IMR-90 (cell line): ENCODE measurements at regions not wholly inside any gene's neighbourhood (a gene's known extent, or its start where the extent isn't known, plus 50 kb on each side); places are given as distances from the start of the nearest gene placed in this dataset.

Source experiments
- ATAC-seq: fragments of 200-7000 bp; cut with Tn5 transposase; 2 replicates; pipeline ENCODE4 v1.9.1; 2020; ENCODE audit warnings: low read depth, mild to moderate bottlenecking, moderate library complexity
- BruUV-seq: library from RNA; stranded (reverse); fragments of 400-500 nt; replicated peaks from 2 replicates; lab custom pipeline; 2021; lab: Mats Ljungman, UMichigan
- CTCF ChIA-PET: fragments of 300-600 bp; formaldehyde crosslinking; extraction: SDS; loops from one replicate; lab custom pipeline; 2021; ENCODE audit warnings: antibody characterized with exemption; lab: Yijun Ruan, JAX
- POLR2A ChIA-PET: fragments of 300-600 bp; sonication (Branson Sonifier 250); formaldehyde crosslinking; loops from one replicate; lab custom pipeline; 2022; ENCODE audit warnings: antibody characterized with exemption; ENCODE audit not compliant: unreplicated experiment; lab: Charles Lee
- DNase-seq: peaks from one replicate; pipeline ENCODE4 v3.0.0; 2013
- H2AFZ ChIP-seq: replicated peaks from 2 replicates; pipeline ENCODE3; 2013; ENCODE audit warnings: low read length, mild to moderate bottlenecking; ENCODE audit not compliant: poor library complexity
- H2AK5ac ChIP-seq: 2 replicates; pipeline ENCODE4 v1.6.1; 2013; ENCODE audit warnings: low read depth, low read length, inconsistent platforms
- H2AK9ac ChIP-seq: replicated peaks from 2 replicates; pipeline ENCODE3; 2013; ENCODE audit warnings: mild to moderate bottlenecking, low read depth, low read length, moderate library complexity; ENCODE audit not compliant: poor library complexity
- H2BK120ac ChIP-seq: 2 replicates; pipeline ENCODE4 v1.6.1; 2013; ENCODE audit warnings: low read depth, low read length, inconsistent platforms
- H2BK15ac ChIP-seq: 3 replicates; pipeline ENCODE4 v1.6.1; 2013; ENCODE audit warnings: low read depth, low read length, inconsistent platforms
- H2BK20ac ChIP-seq: 2 replicates; pipeline ENCODE4 v1.6.1; 2013; ENCODE audit warnings: low read depth, mild to moderate bottlenecking, inconsistent platforms, low read length, moderate library complexity
- H2BK5ac ChIP-seq: 2 replicates; pipeline ENCODE4 v1.6.1; 2013; ENCODE audit warnings: mild to moderate bottlenecking, low read depth, low read length, inconsistent platforms; ENCODE audit not compliant: poor library complexity, severe bottlenecking
- H3K14ac ChIP-seq: replicated peaks from 2 replicates; pipeline ENCODE4 v1.6.1; 2013; ENCODE audit warnings: low read depth, low read length, inconsistent platforms
- H3K18ac ChIP-seq: 2 replicates; pipeline ENCODE4 v1.6.1; 2013; ENCODE audit warnings: low read depth, low read length, control low read depth
- H3K23ac ChIP-seq: 2 replicates; pipeline ENCODE4 v1.6.1; 2013; ENCODE audit warnings: low read depth, low read length, inconsistent platforms
- H3K27ac ChIP-seq: 2 replicates; pipeline ENCODE4 v1.5.1; 2013; ENCODE audit warnings: mild to moderate bottlenecking, control low read depth, low read length; ENCODE audit not compliant: insufficient read depth
- H3K27me3 ChIP-seq: 2 replicates; pipeline ENCODE4 v1.6.1; 2013; ENCODE audit warnings: low read length; ENCODE audit not compliant: control insufficient read depth, insufficient read depth
- H3K36me3 ChIP-seq: 2 replicates; pipeline ENCODE4 v1.6.1; 2013; ENCODE audit warnings: low read length, mixed read lengths; ENCODE audit not compliant: control insufficient read depth, insufficient read depth
- H3K4ac ChIP-seq: 2 replicates; pipeline ENCODE4 v1.6.1; 2013; ENCODE audit warnings: low read depth, low read length, inconsistent platforms
- H3K4me1 ChIP-seq: 2 replicates; pipeline ENCODE4 v1.6.1; 2013; ENCODE audit warnings: low read length, mixed read lengths; ENCODE audit not compliant: control insufficient read depth, insufficient read depth
- H3K4me2 ChIP-seq: 2 replicates; pipeline ENCODE4 v1.6.1; 2013; ENCODE audit warnings: low read depth, mild to moderate bottlenecking, control low read depth, low read length, moderate library complexity
- H3K4me3 ChIP-seq: 2 replicates; pipeline ENCODE4 v1.5.1; 2013; ENCODE audit warnings: low read depth, mild to moderate bottlenecking, control low read depth, low read length, moderate library complexity; ENCODE audit not compliant: insufficient read depth
- H3K56ac ChIP-seq: 2 replicates; pipeline ENCODE4 v1.6.1; 2013; ENCODE audit warnings: low read length, inconsistent platforms; ENCODE audit not compliant: insufficient read depth; ENCODE audit errors: extremely low read depth
- H3K79me1 ChIP-seq, 2 experiments: 2 replicates each; pipeline ENCODE4 v1.6.1; 2013; ENCODE audit warnings: low read length in 2 of 2, inconsistent platforms in 1 of 2, low read depth in 1 of 2
- H3K9ac ChIP-seq: 2 replicates; pipeline ENCODE4 v1.6.1; 2013; ENCODE audit warnings: low read depth, low read length, control low read depth
- H3K9me1 ChIP-seq: 2 replicates; pipeline ENCODE4 v1.6.1; 2013; ENCODE audit warnings: low read length, inconsistent platforms; ENCODE audit not compliant: insufficient read depth
- H3K9me3 ChIP-seq: 2 replicates; pipeline ENCODE4 v1.6.1; 2013; ENCODE audit warnings: low read length; ENCODE audit not compliant: control insufficient read depth, insufficient read depth
- H4K20me1 ChIP-seq: 2 replicates; pipeline ENCODE4 v1.6.1; 2013; ENCODE audit warnings: low read length, inconsistent platforms; ENCODE audit not compliant: insufficient read depth
- H4K5ac ChIP-seq: 2 replicates; pipeline ENCODE4 v1.6.1; 2013; ENCODE audit warnings: mild to moderate bottlenecking, low read depth, low read length, control low read depth
- H4K8ac ChIP-seq, 2 experiments: 2 replicates each; pipeline ENCODE4 v1.6.1; 2013; ENCODE audit warnings: low read depth in 2 of 2, low read length in 2 of 2, control low read depth in 1 of 2, inconsistent platforms in 1 of 2
- H4K91ac ChIP-seq: 2 replicates; pipeline ENCODE4 v1.6.1; 2013; ENCODE audit warnings: low read depth, low read length, inconsistent platforms; ENCODE audit not compliant: insufficient read depth
- BHLHE40 ChIP-seq: fragments of 150-350 bp; IDR thresholded peaks from 2 replicates; pipeline ENCODE4 v1.6.1; 2016; ENCODE audit warnings: mild to moderate bottlenecking, low read depth, low read length
- CEBPB ChIP-seq: IDR thresholded peaks from 2 replicates; pipeline ENCODE4 v1.6.1; 2012; ENCODE audit warnings: low read depth, low read length, improper control_type of control experiment
- FOS ChIP-seq: fragments of 150-350 bp; IDR thresholded peaks from 2 replicates; pipeline ENCODE4 v1.6.1; 2016; ENCODE audit warnings: low read depth, low read length
- MAFK ChIP-seq: IDR thresholded peaks from 2 replicates; pipeline ENCODE4 v1.6.1; 2012; ENCODE audit warnings: low read depth, low read length, improper control_type of control experiment
- NFE2L2 ChIP-seq: fragments of 150-350 bp; IDR thresholded peaks from 2 replicates; pipeline ENCODE4 v1.6.1; 2016; ENCODE audit warnings: low read depth, mild to moderate bottlenecking, low read length
- RCOR1 ChIP-seq: IDR thresholded peaks from 2 replicates; pipeline ENCODE4 v1.6.1; 2012; ENCODE audit warnings: mild to moderate bottlenecking, low read length, improper control_type of control experiment; ENCODE audit not compliant: insufficient replicate concordance
- RFX5 ChIP-seq: IDR thresholded peaks from 2 replicates; pipeline ENCODE4 v1.8.0; 2012; ENCODE audit warnings: low read depth, mild to moderate bottlenecking, low read length, moderate library complexity
- WGBS, 2 experiments: methylation state at CpG; one replicate each; pipeline versions ENCODE4 v1.1.5 to v1.1.7; 2013; ENCODE audit warnings: missing lambda C conversion rate in 2 of 2; ENCODE audit not compliant: insufficient read length in 1 of 2; ENCODE audit errors: extremely low coverage in 2 of 2; 5-methylcytosine and 5-hydroxymethylcytosine counted together
- dilution Hi-C: fragments of 300-500 bp; cut with HindIII; formaldehyde crosslinking; loops from one replicate; pipeline ENCODE4 v1.14.3; 2018; ENCODE audit warnings: low sequenced_read_pairs; ENCODE audit not compliant: unreplicated experiment
- in situ Hi-C: fragments of 300-500 bp; cut with MboI; formaldehyde crosslinking; loops from 3 replicates; pipeline ENCODE4 v1.14.3; 2019; ENCODE audit warnings: low sequenced_read_pairs, inconsistent platforms, mixed read lengths
- intact Hi-C: fragments of 100-400 bp; cut with micrococcal nuclease; formaldehyde crosslinking; loops from 2 replicates; pipeline ENCODE4 v1.10.0; 2022
- TF ChIP-seq, protein P1 (sequence below): fragments of 150-350 bp; IDR thresholded peaks from 2 replicates; pipeline ENCODE4 v1.6.1; 2016; ENCODE audit warnings: low read depth, mild to moderate bottlenecking, low read length, moderate library complexity, borderline replicate concordance

DNA sequence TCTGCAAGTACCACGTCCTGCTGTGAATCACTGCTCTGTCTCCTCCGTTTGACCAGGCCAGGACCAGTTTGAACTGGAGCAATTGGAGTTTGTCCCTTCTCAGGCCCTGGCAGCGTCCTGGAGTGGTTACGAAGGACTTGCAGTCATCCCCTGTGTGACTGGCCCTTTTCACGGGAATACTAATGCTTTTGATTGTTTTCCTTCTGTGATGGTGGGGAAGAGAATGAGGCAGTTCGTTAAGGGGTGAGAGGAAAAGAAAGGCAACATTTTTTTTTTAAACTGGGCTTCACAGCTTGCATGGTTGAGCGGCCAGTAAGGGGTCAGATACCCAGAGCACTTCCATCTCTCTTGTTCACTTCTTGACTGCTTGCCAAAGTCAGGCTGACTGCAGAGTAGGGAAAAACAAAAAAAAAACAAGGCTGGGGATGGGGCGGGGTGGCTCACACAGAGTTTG, 153.5 kb upstream of the STK32A start:
- Histone ChIP-seq H4K20me1 (no peaks in the 10 kb centered on the region), H3K18ac (no peak overlapping the region), H2AK9ac (no peak overlapping the region), H3K4me3 (no peak overlapping the region), H3K36me3 (no peaks in the 10 kb centered on the region), H3K9me1 (no peaks in the 10 kb centered on the region), H3K4ac (no peak overlapping the region), H3K56ac (no peak overlapping the region), H2AFZ (no peak overlapping the region), H4K5ac (no peak overlapping the region), H4K8ac (no peak overlapping the region), H2BK20ac (no peak overlapping the region), H2BK15ac (no peak overlapping the region), H3K9me3 (no peaks in the 10 kb centered on the region), H3K4me1 (no peaks in the 10 kb centered on the region), H3K27ac (no peak overlapping the region), H3K79me1 (no peaks in the 10 kb centered on the region), H2AK5ac (no peak overlapping the region), H2BK5ac (no peak overlapping the region), H3K4me2 (no peak overlapping the region), H2BK120ac (no peak overlapping the region), H3K9ac (no peak overlapping the region), H4K91ac (no peak overlapping the region), H3K14ac (no peak overlapping the region), H3K23ac (no peak overlapping the region), H3K27me3 (no peaks in the 10 kb centered on the region)
- in situ Hi-C loops, result no loop called here
- ChIA-PET CTCF (no interaction called here), POLR2A (no interaction called here)
- TF ChIP-seq FOS, result no peak
- TF ChIP-seq BHLHE40, result no peak
- TF ChIP-seq RFX5, result no peak
- TF ChIP-seq, protein P1, sequence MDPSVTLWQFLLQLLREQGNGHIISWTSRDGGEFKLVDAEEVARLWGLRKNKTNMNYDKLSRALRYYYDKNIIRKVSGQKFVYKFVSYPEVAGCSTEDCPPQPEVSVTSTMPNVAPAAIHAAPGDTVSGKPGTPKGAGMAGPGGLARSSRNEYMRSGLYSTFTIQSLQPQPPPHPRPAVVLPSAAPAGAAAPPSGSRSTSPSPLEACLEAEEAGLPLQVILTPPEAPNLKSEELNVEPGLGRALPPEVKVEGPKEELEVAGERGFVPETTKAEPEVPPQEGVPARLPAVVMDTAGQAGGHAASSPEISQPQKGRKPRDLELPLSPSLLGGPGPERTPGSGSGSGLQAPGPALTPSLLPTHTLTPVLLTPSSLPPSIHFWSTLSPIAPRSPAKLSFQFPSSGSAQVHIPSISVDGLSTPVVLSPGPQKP, result no peak
- no peak for TF ChIP-seq CEBPB
- TF ChIP-seq MAFK, result no peak
- no peak for TF ChIP-seq RCOR1
- TF ChIP-seq NFE2L2, result no peak
- ATAC-seq (no peak), DNase-seq (no peak)
- WGBS, 2 experiments, result 18% methylated on average over 2 of the region's 8 CpGs; no CpG with 5 or more reads in 1 of the 2 experiments
- dilution Hi-C loops, result no loop called here
- no TSS peak for BruUV-seq
- intact Hi-C loops, result no loop called here
